ENCODE measurements at regions not wholly inside any gene's neighbourhood (a gene's known extent, or its start where the extent isn't known, plus 50 kb on each side); places are given as distances from the start of the nearest gene placed in this dataset.
"Not testable (repeated sequence)": the region's sequence is repeated elsewhere in the genome, so short reads cannot be mapped to it uniquely, and the experiment has no call there.

GRCh38 chr18:77373730-77374445 lies 124.2 kb downstream of the GALR1 start:
- DNase-seq (ENCODE audit: low read depth): no peak

- DNase-seq (ENCODE audit: low read depth): no peak
Measured at GRCh38 chr18:77374446-77374805, 124.8 kb downstream of the GALR1 start.

GRCh38 chr18:77376043-77376732 lies 126.5 kb downstream of the GALR1 start:
- no peak for DNase-seq (ENCODE audit: low read depth)

- DNase-seq (ENCODE audit: low read depth): no peak
Measured at GRCh38 chr18:77376733-77377094, 127.1 kb downstream of the GALR1 start.

- DNase-seq (ENCODE audit: low read depth): no peak
Measured at GRCh38 chr18:77377813-77378212, 128.2 kb downstream of the GALR1 start.

- DNase-seq (ENCODE audit: low read depth): no peak
Measured at GRCh38 chr18:77379976-77380509, 130.4 kb downstream of the GALR1 start.

GRCh38 chr18:77380695-77381094 lies 131.0 kb downstream of the GALR1 start:
- DNase-seq (ENCODE audit: low read depth): no peak

GRCh38 chr18:77392321-77392720 lies 142.7 kb downstream of the GALR1 start:
- no peak for DNase-seq (ENCODE audit: low read depth)

- no peak for DNase-seq (ENCODE audit: low read depth)
Measured at GRCh38 chr18:77393519-77393918, 143.9 kb downstream of the GALR1 start.

GRCh38 chr18:77395953-77396352 lies 146.3 kb downstream of the GALR1 start:
- DNase-seq (ENCODE audit: low read depth): no peak

GRCh38 chr18:77397056-77397455 lies 147.4 kb downstream of the GALR1 start:
- no peak for DNase-seq (ENCODE audit: low read depth)

- DNase-seq (ENCODE audit: low read depth): no peak
Measured at GRCh38 chr18:77397617-77398016, 148.0 kb downstream of the GALR1 start.

GRCh38 chr18:77400561-77400960 lies 150.9 kb downstream of the GALR1 start:
- DNase-seq (ENCODE audit: low read depth): no peak

- no peak for DNase-seq (ENCODE audit: low read depth)
Measured at GRCh38 chr18:77401173-77401572, 151.5 kb downstream of the GALR1 start.

GRCh38 chr18:77403969-77404535 lies 154.4 kb downstream of the GALR1 start:
- DNase-seq (ENCODE audit: low read depth): no peak

GRCh38 chr18:77405096-77405495 lies 155.4 kb downstream of the GALR1 start:
- no peak for DNase-seq (ENCODE audit: low read depth)

GRCh38 chr18:77407733-77408132 lies 158.1 kb downstream of the GALR1 start:
- no peak for DNase-seq (ENCODE audit: low read depth)

- not testable (repeated sequence) for DNase-seq (ENCODE audit: low read depth)
Measured at GRCh38 chr18:77421546-77421945, 171.9 kb downstream of the GALR1 start.

GRCh38 chr18:77422974-77423867 lies 173.6 kb downstream of the GALR1 start:
- no peak for DNase-seq (ENCODE audit: low read depth)

GRCh38 chr18:77433076-77433475 lies 183.4 kb downstream of the GALR1 start:
- DNase-seq (ENCODE audit: low read depth): no peak

GRCh38 chr18:77439888-77440287 lies 190.2 kb downstream of the GALR1 start:
- no peak for DNase-seq (ENCODE audit: low read depth)

GRCh38 chr18:77442393-77442792 lies 192.7 kb downstream of the GALR1 start:
- DNase-seq (ENCODE audit: low read depth): no peak
